OCI-LY3 (cell line): ENCODE measurements at regions not wholly inside any gene's neighbourhood (a gene's known extent, or its start where the extent isn't known, plus 50 kb on each side); places are given as distances from the start of the nearest gene placed in this dataset.

Source experiments
- H2AFZ ChIP-seq: fragments of 200-600, 300-600 bp; shearing (Covaris generic); 2 replicates; pipeline ENCODE4 v1.6.0; 2014; ENCODE audit warnings: antibody characterized with exemption, low read depth, low read length
- H3K27ac ChIP-seq: fragments of 200-600, 300-600 bp; sonication (generic); 2 replicates; pipeline ENCODE4 v1.5.1; 2014; ENCODE audit warnings: mild to moderate bottlenecking, low read length, moderate library complexity, mixed read lengths
- H3K27me3 ChIP-seq: fragments of 200-600, 300-600 bp; sonication (generic); 2 replicates; pipeline ENCODE4 v1.6.1; 2014; ENCODE audit warnings: low read depth, low read length, mixed read lengths
- H3K36me3 ChIP-seq: fragments of 200-600, 300-600 bp; sonication (generic); replicated peaks from 2 replicates; pipeline ENCODE3; 2014; ENCODE audit warnings: low read depth, low read length, mixed read lengths
- H3K4me1 ChIP-seq: fragments of 300-600, 200-600 bp; sonication (generic); 2 replicates; pipeline ENCODE4 v1.6.1; 2014; ENCODE audit warnings: low read length, mixed read lengths
- H3K4me2 ChIP-seq: fragments of 200-600, 300-600 bp; sonication (generic); 2 replicates; pipeline ENCODE4 v1.6.1; 2014; ENCODE audit warnings: low read length, mixed read lengths
- H3K4me3 ChIP-seq: fragments of 300-600, 200-600 bp; sonication (generic); 2 replicates; pipeline ENCODE4 v1.5.1; 2014; ENCODE audit warnings: antibody characterized with exemption, mild to moderate bottlenecking, low read length, moderate library complexity
- H3K79me2 ChIP-seq: fragments of 300-600, 200-600 bp; shearing (Covaris generic); 2 replicates; pipeline ENCODE4 v1.6.1; 2014; ENCODE audit warnings: mild to moderate bottlenecking, low read length, mixed read lengths
- H3K9ac ChIP-seq: fragments of 300-600, 200-600 bp; shearing (Covaris generic); 2 replicates; pipeline ENCODE4 v1.6.0; 2014; ENCODE audit warnings: mild to moderate bottlenecking, low read length, moderate library complexity
- H3K9me3 ChIP-seq: fragments of 200-600, 300-600 bp; shearing (Covaris generic); 2 replicates; pipeline ENCODE4 v1.6.1; 2014; ENCODE audit warnings: low read length, mixed read lengths; ENCODE audit not compliant: insufficient read depth
- H4K20me1 ChIP-seq: fragments of 200-600, 300-600 bp; sonication (generic); 2 replicates; pipeline ENCODE4 v1.6.1; 2016; ENCODE audit warnings: low read length, mixed read lengths; ENCODE audit not compliant: insufficient read depth
- CTCF ChIP-seq: fragments of 200-600, 300-600 bp; sonication (generic); IDR thresholded peaks from 2 replicates; pipeline ENCODE4 v1.5.1; 2014; ENCODE audit warnings: antibody characterized with exemption, low read length, low read depth
- EZH2phosphoT487 ChIP-seq: fragments of 200-600 bp; shearing (Covaris generic); IDR thresholded peaks from 2 replicates; pipeline ENCODE4 v1.6.1; 2018; ENCODE audit warnings: antibody characterized with exemption, mixed run types, low read depth

- Histone ChIP-seq H3K4me2 (no peak overlapping the region), H2AFZ (no peak overlapping the region)
- TF ChIP-seq EZH2phosphoT487 (no peak), CTCF (no peak)
Observed at GRCh38 chr9:15101095-15101494, 190.9 kb upstream of the FREM1 start.

DNA sequence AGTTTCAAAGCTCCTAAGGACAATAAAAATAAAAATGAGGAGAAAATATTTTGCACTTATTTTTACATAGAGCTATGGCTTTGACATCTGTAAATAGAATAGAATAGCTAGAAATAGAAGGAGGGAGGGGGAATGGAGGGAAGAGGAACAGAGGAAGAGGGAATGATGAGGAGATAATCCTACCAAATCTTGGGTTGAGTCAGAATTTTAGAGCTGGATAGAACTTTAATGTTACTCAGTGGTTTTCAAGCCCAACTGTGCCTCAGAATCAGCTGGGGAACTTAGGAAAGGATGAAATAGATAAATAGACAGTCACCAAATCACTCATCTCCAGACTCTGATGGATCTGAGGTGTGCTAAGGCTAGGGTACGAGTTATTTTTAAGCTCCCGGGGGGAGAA, 190.3 kb upstream of the FREM1 start:
- no peaks in the 10 kb centered on the region for H3K36me3 ChIP-seq
- H3K9me3 ChIP-seq = no peaks in the 10 kb centered on the region
- H3K9ac ChIP-seq = no peak overlapping the region
- no peak overlapping the region for H2AFZ ChIP-seq
- no peak overlapping the region for H3K4me3 ChIP-seq
- H3K4me2 ChIP-seq = no peak overlapping the region
- no peaks in the 10 kb centered on the region for H3K4me1 ChIP-seq
- TF ChIP-seq CTCF (no peak), EZH2phosphoT487 (no peak)
- H3K27me3 ChIP-seq = peaks cover 8% of the 10 kb centered on the region
- H3K79me2 ChIP-seq = no peaks in the 10 kb centered on the region
- no peaks in the 10 kb centered on the region for H4K20me1 ChIP-seq
- no peak overlapping the region for H3K27ac ChIP-seq

More at GRCh38 chr9:15101095-15101494, 190.9 kb upstream of the FREM1 start:
- Histone ChIP-seq H3K27ac (no peak overlapping the region), H3K36me3 (no peaks in the 10 kb centered on the region), H3K4me1 (no peaks in the 10 kb centered on the region), H4K20me1 (no peaks in the 10 kb centered on the region), H3K27me3 (peaks cover 8% of the 10 kb centered on the region), H3K4me3 (no peak overlapping the region), H3K79me2 (no peaks in the 10 kb centered on the region), H3K9ac (no peak overlapping the region), H3K9me3 (no peaks in the 10 kb centered on the region)

- no peaks in the 10 kb centered on the region for H3K79me2 ChIP-seq
- H3K4me1 ChIP-seq = no peaks in the 10 kb centered on the region
- H3K36me3 ChIP-seq = no peaks in the 10 kb centered on the region
- no peak overlapping the region for H3K9ac ChIP-seq
- H3K4me3 ChIP-seq = no peak overlapping the region
- H3K27ac ChIP-seq = no peak overlapping the region
- peaks cover 5% of the 10 kb centered on the region; the same call in 1 of the 2 replicates for H3K27me3 ChIP-seq
- H3K9me3 ChIP-seq = no peaks in the 10 kb centered on the region
- H3K4me2 ChIP-seq = no peak overlapping the region
- no peaks in the 10 kb centered on the region for H4K20me1 ChIP-seq
- TF ChIP-seq CTCF (no peak), EZH2phosphoT487 (no peak)
- H2AFZ ChIP-seq = no peak overlapping the region
Observed at GRCh38 chr9:15096972-15097371, 186.7 kb upstream of the FREM1 start.

DNA sequence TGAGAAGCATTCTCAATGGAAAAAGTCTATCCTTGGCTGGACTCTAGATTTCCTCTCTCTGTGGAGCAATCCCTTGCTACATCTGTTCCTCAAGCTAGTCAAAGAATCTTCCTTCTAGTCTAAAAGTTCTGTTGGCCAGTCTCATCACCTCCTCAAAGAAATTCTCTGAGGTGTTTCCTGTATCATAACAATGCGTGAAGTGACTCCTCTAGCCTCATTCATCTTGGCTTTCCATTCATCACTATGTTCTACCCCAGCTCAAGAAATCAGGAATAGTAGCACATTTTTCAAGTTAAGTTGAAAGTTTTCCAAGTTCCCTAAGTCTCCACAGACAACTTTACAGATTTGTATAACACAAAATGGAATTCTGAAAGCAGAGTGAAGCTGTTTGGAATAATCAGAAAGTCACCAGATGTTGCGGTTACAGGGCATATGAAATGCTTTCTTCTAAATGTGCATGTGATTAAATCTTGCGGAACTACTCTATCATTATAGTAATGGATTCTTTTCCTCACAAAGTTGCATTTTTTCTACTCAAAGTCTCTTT, 176.6 kb upstream of the FREM1 start:
- no peak overlapping the region for H3K27ac ChIP-seq
- no peak overlapping the region for H3K4me2 ChIP-seq
- H3K4me1 ChIP-seq = no peaks in the 10 kb centered on the region
- no peak for TF ChIP-seq EZH2phosphoT487
- no peak for TF ChIP-seq CTCF
- no peak overlapping the region for H2AFZ ChIP-seq
- no peaks in the 10 kb centered on the region for H3K79me2 ChIP-seq
- H3K4me3 ChIP-seq = no peak overlapping the region
- no peaks in the 10 kb centered on the region for H3K27me3 ChIP-seq
- no peaks in the 10 kb centered on the region for H3K9me3 ChIP-seq
- H3K36me3 ChIP-seq = no peaks in the 10 kb centered on the region
- no peak overlapping the region for H3K9ac ChIP-seq
- H4K20me1 ChIP-seq = no peaks in the 10 kb centered on the region
